HUES64 (cell line): ENCODE measurements at regions not wholly inside any gene's neighbourhood (a gene's known extent, or its start where the extent isn't known, plus 50 kb on each side); places are given as distances from the start of the nearest gene placed in this dataset.

Experiments used
- H3K27ac ChIP-seq: 2 replicates; pipeline ENCODE4 v1.7.0; 2013; ENCODE audit warnings: low read depth, low read length, inconsistent platforms
- H3K27me3 ChIP-seq: 2 replicates; pipeline ENCODE4 v1.6.1; 2013; ENCODE audit warnings: mild to moderate bottlenecking, low read length; ENCODE audit not compliant: insufficient read depth
- H3K36me3 ChIP-seq: 2 replicates; pipeline ENCODE4 v1.6.1; 2013; ENCODE audit warnings: mild to moderate bottlenecking, low read length; ENCODE audit not compliant: insufficient read depth
- H3K4me1 ChIP-seq: 2 replicates; pipeline ENCODE4 v1.6.1; 2013; ENCODE audit warnings: mild to moderate bottlenecking, low read length, moderate library complexity; ENCODE audit not compliant: insufficient read depth
- H3K4me3 ChIP-seq: 2 replicates; pipeline ENCODE4 v1.5.1; 2013; ENCODE audit warnings: mild to moderate bottlenecking, low read length, moderate library complexity
- H3K9ac ChIP-seq: 2 replicates; pipeline ENCODE4 v1.6.1; 2013; ENCODE audit warnings: mild to moderate bottlenecking, low read depth, low read length
- H3K9me3 ChIP-seq: 2 replicates; pipeline ENCODE4 v1.6.1; 2013; ENCODE audit warnings: low read depth, low read length; ENCODE audit not compliant: insufficient read depth
- WGBS: fragments of 150-250, 120-280 bp; methylation state at CpG from one replicate; pipeline ENCODE4 v1.1.7; 2013; ENCODE audit warnings: missing lambda C conversion rate; 5-methylcytosine and 5-hydroxymethylcytosine counted together

- no peak overlapping the region for H3K4me3 ChIP-seq
- WGBS = 90% methylated on average over 2 of the region's 2 CpGs
- no peaks in the 10 kb centered on the region for H3K36me3 ChIP-seq
- no peak overlapping the region for H3K9ac ChIP-seq
- H3K9me3 ChIP-seq = no peaks in the 10 kb centered on the region
- H3K27me3 ChIP-seq = no peaks in the 10 kb centered on the region
- no peaks in the 10 kb centered on the region for H3K4me1 ChIP-seq
- H3K27ac ChIP-seq = no peak overlapping the region
Measured at GRCh38 chr2:21970971-21971370, 847.2 kb downstream of the TDRD15 start.

- no peaks in the 10 kb centered on the region for H3K27me3 ChIP-seq
- H3K4me3 ChIP-seq = no peak overlapping the region
- no peak overlapping the region for H3K9ac ChIP-seq
- H3K9me3 ChIP-seq = no peaks in the 10 kb centered on the region
- WGBS = 81% methylated on average over 4 of the region's 4 CpGs
- H3K27ac ChIP-seq = no peak overlapping the region
- no peaks in the 10 kb centered on the region for H3K4me1 ChIP-seq
- H3K36me3 ChIP-seq = no peaks in the 10 kb centered on the region
Measured at GRCh38 chr2:21972586-21972985, 848.8 kb downstream of the TDRD15 start.

DNA sequence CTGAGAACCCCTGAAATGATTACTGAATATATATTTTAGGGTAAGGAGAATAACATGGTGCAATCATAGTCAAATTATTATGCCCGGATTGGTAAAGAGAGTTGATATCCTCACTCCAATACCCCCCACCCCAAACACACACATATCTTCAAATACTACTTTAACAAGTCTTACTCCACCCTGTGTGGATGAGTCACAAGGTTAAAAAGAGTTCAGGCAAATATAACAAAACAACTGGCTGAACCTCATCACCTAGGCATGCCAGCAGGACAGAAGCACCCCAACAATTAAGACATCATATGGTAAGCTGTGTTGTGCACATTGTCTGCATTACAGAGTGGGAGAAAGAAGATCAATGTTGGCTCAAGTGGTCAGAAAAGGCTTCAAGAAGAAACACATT is 857.4 kb downstream of the TDRD15 start:
- Histone ChIP-seq H3K36me3 (no peaks in the 10 kb centered on the region), H3K27ac (no peak overlapping the region), H3K9me3 (peaks cover 25% of the 10 kb centered on the region), H3K27me3 (no peaks in the 10 kb centered on the region), H3K9ac (no peak overlapping the region), H3K4me1 (no peaks in the 10 kb centered on the region), H3K4me3 (no peak overlapping the region)
- WGBS = no CpG with 5 or more reads among the region's 1 CpG

DNA sequence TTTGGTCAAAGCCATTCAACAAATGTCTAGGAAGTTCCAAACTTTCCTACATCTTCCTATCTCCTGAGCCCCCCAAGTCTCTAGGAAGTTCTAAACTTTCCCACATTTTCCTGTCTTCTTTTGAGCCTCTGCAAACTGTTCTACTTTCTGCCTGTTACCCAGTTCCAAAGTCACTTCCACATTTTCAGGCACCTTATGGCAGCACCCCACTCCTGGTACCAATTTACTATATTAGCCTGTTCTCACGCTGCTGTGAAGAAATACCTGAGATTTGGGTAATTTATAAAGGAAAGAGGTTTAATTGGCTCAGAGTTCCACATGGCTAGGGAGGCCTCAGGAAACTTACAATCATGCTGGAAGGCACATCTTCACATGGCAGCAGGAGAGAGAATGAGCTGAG is 869.2 kb downstream of the TDRD15 start:
- Histone ChIP-seq H3K9ac (no peak overlapping the region), H3K36me3 (no peaks in the 10 kb centered on the region), H3K4me1 (no peaks in the 10 kb centered on the region), H3K4me3 (no peak overlapping the region), H3K9me3 (peaks cover 28% of the 10 kb centered on the region), H3K27ac (no peak overlapping the region), H3K27me3 (no peaks in the 10 kb centered on the region)
- 100% methylated on average over 1 of the region's 1 CpG for WGBS

GRCh38 chr2:21996339-21996738 is 872.6 kb downstream of the TDRD15 start:
- WGBS = 94% methylated on average over 5 of the region's 5 CpGs
- Histone ChIP-seq H3K9me3 (peaks cover 28% of the 10 kb centered on the region), H3K9ac (no peak overlapping the region), H3K4me3 (no peak overlapping the region), H3K4me1 (no peaks in the 10 kb centered on the region), H3K27ac (no peak overlapping the region), H3K36me3 (no peaks in the 10 kb centered on the region), H3K27me3 (no peaks in the 10 kb centered on the region)

GRCh38 chr2:21999522-21999921 is 875.8 kb downstream of the TDRD15 start:
- no peaks in the 10 kb centered on the region for H3K36me3 ChIP-seq
- H3K27ac ChIP-seq = no peak overlapping the region
- no peaks in the 10 kb centered on the region for H3K9me3 ChIP-seq
- WGBS = no CpG with 5 or more reads among the region's 1 CpG
- no peak overlapping the region for H3K9ac ChIP-seq
- no peaks in the 10 kb centered on the region for H3K27me3 ChIP-seq
- H3K4me3 ChIP-seq = no peak overlapping the region
- no peaks in the 10 kb centered on the region for H3K4me1 ChIP-seq

DNA sequence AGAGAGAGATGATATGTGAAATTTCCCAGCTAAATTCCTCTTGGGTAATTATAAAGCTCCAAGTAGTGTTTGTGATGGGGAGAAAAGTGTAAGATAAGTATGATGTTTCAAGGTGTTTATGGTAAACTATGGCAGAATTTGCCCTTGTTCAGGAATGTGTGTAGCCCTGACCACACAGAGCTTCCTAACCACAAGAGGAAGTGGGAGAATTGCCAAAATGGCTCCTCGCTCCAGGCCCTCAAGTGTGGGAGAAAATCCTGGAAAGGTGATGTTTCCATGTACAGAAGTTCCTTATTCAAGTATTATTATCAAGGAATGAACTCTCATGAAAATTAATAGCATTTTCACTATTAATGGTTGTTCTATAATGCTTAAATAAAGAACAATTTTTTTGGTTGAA is 878.3 kb downstream of the TDRD15 start:
- no peaks in the 10 kb centered on the region for H3K9me3 ChIP-seq
- H3K36me3 ChIP-seq = no peaks in the 10 kb centered on the region
- no peak overlapping the region for H3K27ac ChIP-seq
- no peaks in the 10 kb centered on the region for H3K4me1 ChIP-seq
- H3K9ac ChIP-seq = no peak overlapping the region
- 100% methylated on average over 1 of the region's 1 CpG for WGBS
- no peak overlapping the region for H3K4me3 ChIP-seq
- no peaks in the 10 kb centered on the region for H3K27me3 ChIP-seq

GRCh38 chr2:22003270-22003669 is 879.5 kb downstream of the TDRD15 start:
- H3K4me1 ChIP-seq = no peaks in the 10 kb centered on the region
- H3K4me3 ChIP-seq = no peak overlapping the region
- H3K27ac ChIP-seq = no peak overlapping the region
- no peak overlapping the region for H3K9ac ChIP-seq
- 88% methylated on average over 3 of the region's 3 CpGs for WGBS
- H3K27me3 ChIP-seq = no peaks in the 10 kb centered on the region
- no peaks in the 10 kb centered on the region for H3K36me3 ChIP-seq
- H3K9me3 ChIP-seq = no peaks in the 10 kb centered on the region

GRCh38 chr2:22011048-22011447 is 887.3 kb downstream of the TDRD15 start:
- H3K9me3 ChIP-seq = no peaks in the 10 kb centered on the region
- H3K36me3 ChIP-seq = no peaks in the 10 kb centered on the region
- no peaks in the 10 kb centered on the region for H3K27me3 ChIP-seq
- H3K27ac ChIP-seq = no peak overlapping the region
- no peak overlapping the region for H3K9ac ChIP-seq
- H3K4me1 ChIP-seq = peaks cover 12% of the 10 kb centered on the region
- WGBS = 87% methylated on average over 1 of the region's 1 CpG
- no peak overlapping the region for H3K4me3 ChIP-seq

GRCh38 chr2:22020091-22020742 is 896.4 kb downstream of the TDRD15 start:
- Histone ChIP-seq H3K27ac (no peak overlapping the region), H3K36me3 (no peaks in the 10 kb centered on the region), H3K27me3 (no peaks in the 10 kb centered on the region), H3K4me1 (peaks cover 32% of the 10 kb centered on the region), H3K4me3 (no peak overlapping the region), H3K9me3 (no peaks in the 10 kb centered on the region), H3K9ac (no peak overlapping the region)
- WGBS = 89% methylated on average over 6 of the region's 6 CpGs

- Histone ChIP-seq H3K4me3 (no peak overlapping the region), H3K36me3 (no peaks in the 10 kb centered on the region), H3K27ac (no peak overlapping the region), H3K27me3 (no peaks in the 10 kb centered on the region), H3K4me1 (peaks cover 9% of the 10 kb centered on the region), H3K9me3 (no peaks in the 10 kb centered on the region), H3K9ac (no peak overlapping the region)
- WGBS = 56% methylated on average over 2 of the region's 2 CpGs
Measured at GRCh38 chr2:22027345-22028005, 903.7 kb downstream of the TDRD15 start.
